ENCODE measurements at regions not wholly inside any gene's neighbourhood (a gene's known extent, or its start where the extent isn't known, plus 50 kb on each side); places are given as distances from the start of the nearest gene placed in this dataset.

GRCh38 chr2:177024765-177025164 is 187.8 kb upstream of the HNRNPA3 start:
- TF ChIP-seq EZH2 (IDR thresholded peaks at IDR 0.05) (no peak), POLR2AphosphoS5 (IDR thresholded peaks at IDR 0.05; ENCODE audit: borderline replicate concordance, low read depth, low read length) (no peak)
